ENCODE measurements at regions not wholly inside any gene's neighbourhood (a gene's known extent, or its start where the extent isn't known, plus 50 kb on each side); places are given as distances from the start of the nearest gene placed in this dataset.

- H3F3A ChIP-seq (ENCODE audit: low read depth), result no peaks in the 10 kb centered on the region
- H4K20me1 ChIP-seq (ENCODE audit: insufficient read depth, low read length, poor library complexity, severe bottlenecking), result no peaks in the 10 kb centered on the region
- H3K4me1 ChIP-seq (ENCODE audit: insufficient read depth, low read length, poor library complexity, severe bottlenecking), result no peaks in the 10 kb centered on the region
- no peaks in the 10 kb centered on the region for H3K9me2 ChIP-seq (replicated peaks; ENCODE audit: low read depth, low read length)
- no peaks in the 10 kb centered on the region for H3K27me3 ChIP-seq (ENCODE audit: insufficient read depth, low read length, poor library complexity, severe bottlenecking)
- TF ChIP-seq EZH2phosphoT487 (IDR thresholded peaks at IDR 0.05; ENCODE audit: borderline replicate concordance) (no peak), CTCF (conservative IDR thresholded peaks at IDR 0.05; ENCODE audit: low read length) (no peak)
- H3K79me2 ChIP-seq (ENCODE audit: insufficient read depth, low read length), result no peaks in the 10 kb centered on the region
- H2AFZ ChIP-seq (ENCODE audit: low read length), result no peak overlapping the region
- H3K9ac ChIP-seq (ENCODE audit: low read depth, low read length, poor library complexity, severe bottlenecking), result no peak overlapping the region
- no peak overlapping the region for H3K4me3 ChIP-seq (ENCODE audit: low read length, poor library complexity, severe bottlenecking)
- no peaks in the 10 kb centered on the region for H3K9me3 ChIP-seq (ENCODE audit: insufficient read depth, low read depth, low read length)
- H3K4me2 ChIP-seq (ENCODE audit: low read depth, low read length, poor library complexity, severe bottlenecking), result no peak overlapping the region
- H3K36me3 ChIP-seq (ENCODE audit: insufficient read depth, low read length), result no peaks in the 10 kb centered on the region
These were observed 445.4 kb upstream of the DSEL start for GRCh38 chr18:67961701-67962440.

DNA sequence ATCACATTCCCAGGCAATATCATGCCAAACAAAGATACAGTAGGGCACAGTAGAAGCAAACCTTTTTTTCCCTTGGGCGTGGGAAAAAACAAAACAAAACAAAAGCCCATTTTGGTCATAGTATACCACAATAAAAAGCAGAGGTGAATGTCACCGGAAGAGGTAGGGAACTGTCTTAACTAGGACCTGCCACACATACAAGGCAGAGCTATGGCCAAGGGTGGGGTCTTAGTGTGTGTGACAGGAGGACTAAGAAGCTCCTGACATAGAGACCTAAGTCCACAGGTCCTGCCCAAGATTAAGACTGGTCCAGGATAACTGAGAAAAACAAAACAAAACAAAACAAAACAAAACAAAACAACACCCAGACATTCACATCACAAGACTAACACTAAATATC, 441.2 kb upstream of the DSEL start:
- Histone ChIP-seq H3K4me2 (ENCODE audit: low read depth, low read length, poor library complexity, severe bottlenecking) (peak overlapping the region; percentile 41), H3K36me3 (ENCODE audit: insufficient read depth, low read length) (no peaks in the 10 kb centered on the region), H3K4me3 (ENCODE audit: low read length, poor library complexity, severe bottlenecking) (no peak overlapping the region), H4K20me1 (ENCODE audit: insufficient read depth, low read length, poor library complexity, severe bottlenecking) (no peaks in the 10 kb centered on the region), H3K4me1 (ENCODE audit: insufficient read depth, low read length, poor library complexity, severe bottlenecking) (no peaks in the 10 kb centered on the region), H3K9me2 (replicated peaks; ENCODE audit: low read depth, low read length) (no peaks in the 10 kb centered on the region), H3K79me2 (ENCODE audit: insufficient read depth, low read length) (no peaks in the 10 kb centered on the region), H3K27me3 (ENCODE audit: insufficient read depth, low read length, poor library complexity, severe bottlenecking) (no peaks in the 10 kb centered on the region), H3F3A (ENCODE audit: low read depth) (no peaks in the 10 kb centered on the region), H3K9ac (ENCODE audit: low read depth, low read length, poor library complexity, severe bottlenecking) (no peak overlapping the region), H3K9me3 (ENCODE audit: insufficient read depth, low read depth, low read length) (no peaks in the 10 kb centered on the region), H2AFZ (ENCODE audit: low read length) (no peak overlapping the region; the same call in 1 of the 2 replicates)
- TF ChIP-seq CTCF (conservative IDR thresholded peaks at IDR 0.05; ENCODE audit: low read length), result no peak
- no peak for TF ChIP-seq EZH2phosphoT487 (IDR thresholded peaks at IDR 0.05; ENCODE audit: borderline replicate concordance)

DNA sequence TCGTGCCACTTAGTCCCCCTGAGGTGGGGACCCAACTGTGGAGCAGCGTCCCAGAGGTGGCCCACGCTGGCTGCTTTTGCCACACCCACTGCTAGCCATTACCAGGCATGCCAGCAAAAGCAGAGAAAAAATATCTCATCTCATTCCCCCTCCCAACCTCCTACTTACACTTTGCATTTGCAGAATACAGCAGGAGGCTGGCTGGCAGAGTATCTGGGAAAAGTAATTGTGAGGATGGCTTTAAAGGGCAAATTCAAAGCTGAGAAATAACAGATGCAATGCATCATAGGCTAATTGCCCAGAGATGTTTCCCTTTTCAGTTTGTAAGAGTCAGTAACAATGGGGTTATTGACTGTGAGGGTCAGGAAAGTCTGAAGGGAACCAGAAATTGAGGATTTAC, 438.1 kb upstream of the DSEL start:
- H3K9me3 ChIP-seq (ENCODE audit: insufficient read depth, low read depth, low read length), result no peaks in the 10 kb centered on the region
- no peaks in the 10 kb centered on the region for H3K36me3 ChIP-seq (ENCODE audit: insufficient read depth, low read length)
- no peaks in the 10 kb centered on the region for H3K79me2 ChIP-seq (ENCODE audit: insufficient read depth, low read length)
- no peaks in the 10 kb centered on the region for H3K27me3 ChIP-seq (ENCODE audit: insufficient read depth, low read length, poor library complexity, severe bottlenecking)
- H3K9ac ChIP-seq (ENCODE audit: low read depth, low read length, poor library complexity, severe bottlenecking), result no peak overlapping the region
- no peak overlapping the region for H2AFZ ChIP-seq (ENCODE audit: low read length)
- H3K4me2 ChIP-seq (ENCODE audit: low read depth, low read length, poor library complexity, severe bottlenecking), result no peak overlapping the region
- H3K9me2 ChIP-seq (replicated peaks; ENCODE audit: low read depth, low read length), result no peaks in the 10 kb centered on the region
- H3K4me3 ChIP-seq (ENCODE audit: low read length, poor library complexity, severe bottlenecking), result no peak overlapping the region
- H3F3A ChIP-seq (ENCODE audit: low read depth), result no peaks in the 10 kb centered on the region
- H4K20me1 ChIP-seq (ENCODE audit: insufficient read depth, low read length, poor library complexity, severe bottlenecking), result no peaks in the 10 kb centered on the region
- H3K4me1 ChIP-seq (ENCODE audit: insufficient read depth, low read length, poor library complexity, severe bottlenecking), result no peaks in the 10 kb centered on the region
- TF ChIP-seq CTCF (conservative IDR thresholded peaks at IDR 0.05; ENCODE audit: low read length), result no peak
- no peak for TF ChIP-seq EZH2phosphoT487 (IDR thresholded peaks at IDR 0.05; ENCODE audit: borderline replicate concordance)
